Upper lobe of right lung (tissue), 1 donor: ENCODE measurements at regions not wholly inside any gene's neighbourhood (a gene's known extent, or its start where the extent isn't known, plus 50 kb on each side); places are given as distances from the start of the nearest gene placed in this dataset.

Source experiments
- ATAC-seq: fragments of 200-7000 bp; cut with Tn5 transposase; one replicate; pipeline ENCODE4 v1.9.1; 2020; ENCODE audit warnings: mild to moderate bottlenecking, moderate library complexity
- DNase-seq: peaks from one replicate; pipeline ENCODE4 v3.0.0-alpha.2; 2020
- H3K27ac ChIP-seq: fragments of 200-600 bp; one replicate; pipeline ENCODE4 v1.8.0; 2022
- H3K27me3 ChIP-seq: fragments of 200-600 bp; one replicate; pipeline ENCODE4 v1.8.0; 2022; ENCODE audit warnings: mild to moderate bottlenecking
- H3K36me3 ChIP-seq: fragments of 200-600 bp; one replicate; pipeline ENCODE4 v1.8.0; 2022
- H3K4me1 ChIP-seq: fragments of 200-600 bp; one replicate; pipeline ENCODE4 v1.8.0; 2022
- H3K4me3 ChIP-seq: fragments of 200-600 bp; one replicate; pipeline ENCODE4 v1.8.0; 2022; ENCODE audit warnings: mild to moderate bottlenecking
- H3K9me3 ChIP-seq: fragments of 200-600 bp; one replicate; pipeline ENCODE4 v1.8.0; 2022
- intact Hi-C: fragments of 100-400 bp; cut with DNase I; formaldehyde crosslinking; loops from one replicate; pipeline ENCODE4 v1.11.0; 2022
- TF ChIP-seq, protein P1 (sequence below): fragments of 200-600 bp; IDR thresholded peaks from one replicate; pipeline ENCODE4 v1.8.0; 2022; ENCODE audit warnings: antibody characterized with exemption
- donor health status: DM: no; HTN: yes; CAD: no; lungs with severe emphysema.

DNA sequence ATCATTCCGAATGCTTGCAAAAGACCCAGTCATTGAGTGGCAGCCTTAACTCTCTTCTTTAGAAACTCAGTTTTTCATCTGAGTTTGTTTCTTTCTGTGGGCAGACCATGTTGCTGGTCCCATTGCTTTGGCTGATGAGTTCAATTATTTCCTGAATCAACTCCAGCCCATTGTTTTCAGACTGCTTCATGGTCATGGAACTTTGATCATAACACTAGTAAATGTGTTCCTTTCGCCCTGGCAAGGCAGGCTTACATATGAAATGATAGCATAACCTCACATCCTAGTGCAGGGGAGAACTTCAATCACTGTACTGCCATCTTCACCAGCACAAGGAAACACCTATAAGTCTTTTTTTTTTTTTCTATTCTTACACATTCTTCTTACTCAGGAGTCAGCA, 50.0 kb upstream of the DUSP10 start:
- Histone ChIP-seq H3K36me3 (no peaks in the 10 kb centered on the region), H3K9me3 (no peaks in the 10 kb centered on the region), H3K4me1 (no peaks in the 10 kb centered on the region), H3K27ac (no peak overlapping the region), H3K4me3 (no peak overlapping the region), H3K27me3 (no peaks in the 10 kb centered on the region)
- DNase-seq = no peak
- TF ChIP-seq, protein P1, sequence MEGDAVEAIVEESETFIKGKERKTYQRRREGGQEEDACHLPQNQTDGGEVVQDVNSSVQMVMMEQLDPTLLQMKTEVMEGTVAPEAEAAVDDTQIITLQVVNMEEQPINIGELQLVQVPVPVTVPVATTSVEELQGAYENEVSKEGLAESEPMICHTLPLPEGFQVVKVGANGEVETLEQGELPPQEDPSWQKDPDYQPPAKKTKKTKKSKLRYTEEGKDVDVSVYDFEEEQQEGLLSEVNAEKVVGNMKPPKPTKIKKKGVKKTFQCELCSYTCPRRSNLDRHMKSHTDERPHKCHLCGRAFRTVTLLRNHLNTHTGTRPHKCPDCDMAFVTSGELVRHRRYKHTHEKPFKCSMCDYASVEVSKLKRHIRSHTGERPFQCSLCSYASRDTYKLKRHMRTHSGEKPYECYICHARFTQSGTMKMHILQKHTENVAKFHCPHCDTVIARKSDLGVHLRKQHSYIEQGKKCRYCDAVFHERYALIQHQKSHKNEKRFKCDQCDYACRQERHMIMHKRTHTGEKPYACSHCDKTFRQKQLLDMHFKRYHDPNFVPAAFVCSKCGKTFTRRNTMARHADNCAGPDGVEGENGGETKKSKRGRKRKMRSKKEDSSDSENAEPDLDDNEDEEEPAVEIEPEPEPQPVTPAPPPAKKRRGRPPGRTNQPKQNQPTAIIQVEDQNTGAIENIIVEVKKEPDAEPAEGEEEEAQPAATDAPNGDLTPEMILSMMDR = no peak
- ATAC-seq = no peak
- intact Hi-C loops = no loop called here
